Liver (tissue), 7 donors: ENCODE measurements at regions not wholly inside any gene's neighbourhood (a gene's known extent, or its start where the extent isn't known, plus 50 kb on each side); places are given as distances from the start of the nearest gene placed in this dataset.
A peak's percentile ranks its signal among the peaks of the same experiment; 100 is the strongest.

Experiments
- DNase-seq: peaks from one replicate; pipeline ENCODE4 v3.0.0-alpha.2; 2017; ENCODE audit warnings: low spot score
- H3K27ac ChIP-seq, 2 donors: one replicate each; pipeline ENCODE4 v1.7.0; 2013; ENCODE audit warnings: inconsistent platforms in 2 of 2, low read length in 2 of 2, control low read depth in 1 of 2, low read depth in 1 of 2, mild to moderate bottlenecking in 1 of 2
- H3K27me3 ChIP-seq, 4 donors: one replicate each; pipeline versions ENCODE4 v1.6.1 to v1.7.0; 2013; ENCODE audit warnings: low read length in 3 of 4, inconsistent platforms in 1 of 4, mild to moderate bottlenecking in 1 of 4, moderate library complexity in 1 of 4; ENCODE audit not compliant: control insufficient read depth in 4 of 4, insufficient read depth in 4 of 4
- H3K36me3 ChIP-seq, 4 donors: one replicate each; pipeline versions ENCODE4 v1.6.1 to v1.7.0; 2013; ENCODE audit warnings: low read length in 3 of 4, mild to moderate bottlenecking in 3 of 4, low read depth in 1 of 4, moderate library complexity in 1 of 4; ENCODE audit not compliant: control insufficient read depth in 4 of 4, insufficient read depth in 3 of 4
- H3K4me1 ChIP-seq, 4 donors: one replicate each; pipeline versions ENCODE4 v1.6.1 to v1.7.0; 2013; ENCODE audit warnings: low read length in 3 of 4, mild to moderate bottlenecking in 3 of 4, moderate library complexity in 1 of 4; ENCODE audit not compliant: control insufficient read depth in 4 of 4, insufficient read depth in 4 of 4
- H3K4me3 ChIP-seq, 3 donors: one replicate each; pipeline versions ENCODE4 v1.6.1 to v1.7.0; 2013; ENCODE audit warnings: low read length in 3 of 3, control low read depth in 1 of 3, low read depth in 1 of 3, mild to moderate bottlenecking in 1 of 3
- H3K9ac ChIP-seq, 2 donors: one replicate each; pipeline ENCODE4 v1.7.0; 2013; ENCODE audit warnings: low read length in 2 of 2, mild to moderate bottlenecking in 2 of 2, moderate library complexity in 2 of 2, control low read depth in 1 of 2, low read depth in 1 of 2
- H3K9me3 ChIP-seq, 4 donors: one replicate each; pipeline versions ENCODE4 v1.6.1 to v1.7.0; 2013; ENCODE audit warnings: low read length in 3 of 4; ENCODE audit not compliant: control insufficient read depth in 4 of 4
- ATF3 ChIP-seq: IDR thresholded peaks from 2 replicates; pipeline ENCODE4 v1.6.1; 2016; ENCODE audit warnings: antibody characterized with exemption
- EGR1 ChIP-seq, 2 donors: IDR thresholded peaks; 2 replicates each; pipeline ENCODE4 v1.6.1; 2016 to 2018; ENCODE audit warnings: antibody characterized with exemption in 2 of 2, low read depth in 2 of 2
- FOXA2 ChIP-seq: IDR thresholded peaks from 2 replicates; pipeline ENCODE4 v1.6.1; 2016; ENCODE audit warnings: antibody characterized with exemption
- GABPA ChIP-seq, 2 donors: IDR thresholded peaks in 1 of 2; conservative IDR thresholded peaks in 1 of 2; 2 replicates each; pipeline ENCODE4 v1.6.1; 2016; ENCODE audit warnings: antibody characterized with exemption in 2 of 2, mild to moderate bottlenecking in 1 of 2, moderate library complexity in 1 of 2
- HNF4A ChIP-seq, 2 donors: conservative IDR thresholded peaks; 2 replicates each; pipeline ENCODE4 v1.6.1; 2016; ENCODE audit warnings: antibody characterized with exemption in 2 of 2, mild to moderate bottlenecking in 2 of 2
- HNF4G ChIP-seq: IDR thresholded peaks from 2 replicates; pipeline ENCODE4 v1.6.1; 2016; ENCODE audit warnings: antibody characterized with exemption
- JUND ChIP-seq, 2 donors: IDR thresholded peaks; 2 replicates each; pipeline ENCODE4 v1.6.1; 2016; ENCODE audit warnings: antibody characterized with exemption in 2 of 2
- MAX ChIP-seq: IDR thresholded peaks from 2 replicates; pipeline ENCODE4 v1.6.1; 2016; ENCODE audit warnings: antibody characterized with exemption
- NR2F2 ChIP-seq: IDR thresholded peaks from 2 replicates; pipeline ENCODE4 v1.6.1; 2016; ENCODE audit warnings: antibody characterized with exemption
- RAD21 ChIP-seq, 2 donors: IDR thresholded peaks; 2 replicates each; pipeline ENCODE4 v1.6.1; 2016; ENCODE audit warnings: antibody characterized with exemption in 2 of 2, mild to moderate bottlenecking in 2 of 2
- REST ChIP-seq: IDR thresholded peaks from 2 replicates; pipeline ENCODE4 v1.6.1; 2016; ENCODE audit warnings: antibody characterized with exemption, mild to moderate bottlenecking
- RXRA ChIP-seq, 2 donors: IDR thresholded peaks; 2 replicates each; pipeline ENCODE4 v1.6.1; 2017 to 2018; ENCODE audit warnings: antibody characterized with exemption in 2 of 2, mild to moderate bottlenecking in 1 of 2
- SP1 ChIP-seq: IDR thresholded peaks from 2 replicates; pipeline ENCODE4 v1.6.1; 2018; ENCODE audit warnings: antibody characterized with exemption, mild to moderate bottlenecking
- TAF1 ChIP-seq: conservative IDR thresholded peaks from 2 replicates; pipeline ENCODE4 v1.6.1; 2016; ENCODE audit warnings: antibody characterized with exemption, mild to moderate bottlenecking
- YY1 ChIP-seq: IDR thresholded peaks from 2 replicates; pipeline ENCODE4 v1.6.1; 2016; ENCODE audit warnings: antibody characterized with exemption, mild to moderate bottlenecking
- ZBTB33 ChIP-seq: IDR thresholded peaks from 2 replicates; pipeline ENCODE4 v1.6.1; 2016; ENCODE audit warnings: antibody characterized with exemption
- WGBS: extraction: QIAGEN DNeasy Blood & Tissue Kit; methylation state at CpG from one replicate; pipeline ENCODE4 v1.1.7; 2013; 5-methylcytosine and 5-hydroxymethylcytosine counted together
- donor health status: healthy.
- donor health status: healthy.
- donor health status: healthy.
- donor health status: healthy.

GRCh38 chr1:67575861-67576260, 109.1 kb upstream of the GADD45A start:
- TF ChIP-seq ZBTB33 (no peak), YY1 (no peak), HNF4A (conservative IDR thresholded peaks at IDR 0.05) (peak in 1 of 2 donors; percentile 68), RAD21 (IDR thresholded peaks at IDR 0.05) (peak in 1 of 2 donors; percentile 20), JUND (IDR thresholded peaks at IDR 0.05) (no peak), HNF4G (peak; percentile 18), EGR1 (IDR thresholded peaks at IDR 0.05; ENCODE audit: low read depth in 2 of 2) (no peak), RXRA (IDR thresholded peaks at IDR 0.05) (peak; percentile 30 to 68), SP1 (peak; percentile 20)
- Histone ChIP-seq H3K36me3 (no peaks in the 10 kb centered on the region), H3K4me1 (peaks cover 24 to 66% (median 58%) of the 10 kb centered on the region in 4 donors), H3K4me3 (no peak overlapping the region), H3K9me3 (no peaks in the 10 kb centered on the region), H3K27me3 (no peaks in the 10 kb centered on the region), H3K27ac (peak overlapping the region; percentile 40 to 56), H3K9ac (no peak overlapping the region)
- DNase-seq = no peak
- 54% methylated on average over 2 of the region's 2 CpGs for WGBS

- peak; percentile 52 to 64 for TF ChIP-seq HNF4A (conservative IDR thresholded peaks at IDR 0.05)
- TF ChIP-seq ATF3 = no peak
- peaks cover 20 to 60% (median 52%) of the 10 kb centered on the region in 4 donors for H3K4me1 ChIP-seq
Observed at GRCh38 chr1:67576474-67576873, 108.5 kb upstream of the GADD45A start.

GRCh38 chr1:67577646-67578045, 107.4 kb upstream of the GADD45A start:
- Histone ChIP-seq H3K9ac (no peak overlapping the region), H3K4me1 (peaks cover 11 to 50% (median 43%) of the 10 kb centered on the region in 4 donors), H3K4me3 (no peak overlapping the region), H3K27me3 (no peaks in the 10 kb centered on the region), H3K9me3 (no peaks in the 10 kb centered on the region), H3K27ac (no peak overlapping the region), H3K36me3 (no peaks in the 10 kb centered on the region)
- TF ChIP-seq SP1 (no peak), REST (no peak), ATF3 (no peak), NR2F2 (no peak), TAF1 (no peak), YY1 (no peak), RAD21 (IDR thresholded peaks at IDR 0.05) (no peak), JUND (IDR thresholded peaks at IDR 0.05) (no peak), FOXA2 (no peak), GABPA (IDR thresholded peaks at IDR 0.05 in 1 of 2, conservative IDR thresholded peaks at IDR 0.05 in 1 of 2) (no peak), EGR1 (IDR thresholded peaks at IDR 0.05; ENCODE audit: low read depth in 2 of 2) (no peak), ZBTB33 (no peak), MAX (no peak), HNF4A (conservative IDR thresholded peaks at IDR 0.05) (no peak)
- DNase-seq = no peak
- WGBS = 95% methylated on average over 3 of the region's 3 CpGs

More at GRCh38 chr1:67576474-67576873, 108.5 kb upstream of the GADD45A start:
- DNase-seq = no peak
- WGBS = 56% methylated on average over 5 of the region's 5 CpGs
- Histone ChIP-seq H3K36me3 (no peaks in the 10 kb centered on the region), H3K9me3 (no peaks in the 10 kb centered on the region), H3K27ac (no peak overlapping the region), H3K9ac (no peak overlapping the region), H3K4me3 (no peak overlapping the region), H3K27me3 (no peaks in the 10 kb centered on the region)
